COLO668 (cell line): ENCODE measurements at regions not wholly inside any gene's neighbourhood (a gene's known extent, or its start where the extent isn't known, plus 50 kb on each side); places are given as distances from the start of the nearest gene placed in this dataset.

Source experiments
- DNase-seq: peaks from one replicate; lab custom pipeline; 2025; ENCODE audit not compliant: unreplicated experiment; lab: John Stamatoyannopoulos, UW

DNA sequence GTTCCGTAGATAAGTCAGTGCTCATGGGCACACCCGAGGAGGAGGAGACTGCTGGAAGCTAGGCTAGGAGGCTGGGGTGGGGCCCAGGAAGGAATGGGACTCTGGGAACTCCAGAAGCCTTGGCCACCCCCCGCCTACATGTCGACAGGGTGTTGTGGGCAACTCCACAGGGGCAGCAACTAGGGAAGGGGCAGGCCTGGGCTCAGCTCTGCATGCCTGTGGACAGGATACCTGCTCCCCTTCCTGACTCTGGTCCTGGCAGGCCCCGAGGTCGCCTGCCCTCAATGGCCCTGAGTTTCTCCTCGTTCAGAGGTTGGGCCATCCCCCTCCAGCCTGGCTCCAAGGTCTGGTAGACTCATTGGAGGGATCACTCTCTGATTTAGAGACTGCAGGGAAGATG lies 138.9 kb upstream of the LINGO1 start:
- DNase-seq = no peak

DNA sequence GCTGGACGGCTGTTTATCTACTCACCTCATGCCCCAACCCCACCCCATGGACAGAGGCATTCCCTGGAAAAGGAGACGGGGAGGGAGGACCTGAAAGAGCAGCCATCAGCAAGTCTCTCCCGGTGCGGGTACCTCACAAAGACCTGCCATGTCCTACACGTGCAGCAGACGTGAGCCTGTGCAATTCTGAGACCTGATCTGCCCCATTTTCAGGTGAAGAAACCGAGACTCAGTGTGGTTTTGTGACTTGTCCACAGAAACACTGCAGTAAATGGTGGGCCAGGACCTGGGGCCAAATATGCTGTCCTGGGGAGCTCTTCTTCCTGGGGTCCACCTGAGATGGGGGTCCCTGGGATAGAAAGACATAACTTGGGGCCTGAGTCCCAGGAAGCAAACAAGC lies 137.0 kb upstream of the LINGO1 start:
- DNase-seq = no peak

DNA sequence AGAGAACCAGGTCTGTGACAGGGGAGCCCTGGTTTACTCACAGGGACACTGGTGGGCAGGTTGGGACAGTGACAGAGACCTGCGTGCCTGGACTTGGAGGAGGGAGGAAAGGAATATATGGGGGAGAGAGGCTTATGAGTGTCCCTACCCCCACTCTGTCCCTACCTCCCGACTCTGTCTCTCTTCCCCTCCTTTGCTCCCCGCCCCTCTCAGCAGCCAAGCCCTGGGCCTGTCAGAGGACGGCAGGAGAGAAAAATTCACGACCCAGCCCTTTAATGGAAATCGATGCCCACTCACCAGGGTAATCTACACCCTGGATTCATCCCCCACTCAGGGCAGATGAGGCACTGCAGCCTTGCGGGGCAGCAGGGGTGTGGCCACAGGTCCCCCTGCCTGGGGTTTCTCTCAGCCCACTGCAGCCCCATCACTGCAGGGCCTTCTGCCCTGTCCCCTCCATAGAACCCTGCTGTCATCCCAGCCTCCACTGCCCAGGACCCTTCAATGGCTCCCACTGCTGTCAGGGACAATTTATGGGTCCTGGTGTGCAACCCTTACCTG lies 135.9 kb upstream of the LINGO1 start:
- DNase-seq = no peak

DNA sequence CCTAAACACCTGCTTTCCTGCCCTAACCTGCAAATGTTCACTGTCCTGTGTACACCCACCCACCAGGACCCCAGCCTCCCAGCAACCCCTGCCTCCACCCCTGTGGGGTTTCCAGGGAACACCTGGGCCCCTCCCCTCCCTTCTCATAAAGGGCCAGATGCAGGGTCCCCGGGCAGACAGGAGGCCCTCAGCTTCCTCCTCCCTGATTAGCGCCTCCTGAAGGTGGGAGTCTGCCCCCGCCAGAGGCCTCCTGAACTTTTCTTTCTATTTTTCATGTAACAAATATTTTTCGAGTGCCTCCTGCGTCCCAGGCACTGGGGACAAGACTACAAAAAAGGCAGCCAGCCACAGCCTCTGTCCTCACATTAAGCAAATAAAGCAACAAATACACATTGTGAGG lies 135.4 kb upstream of the LINGO1 start:
- DNase-seq = no peak

DNA sequence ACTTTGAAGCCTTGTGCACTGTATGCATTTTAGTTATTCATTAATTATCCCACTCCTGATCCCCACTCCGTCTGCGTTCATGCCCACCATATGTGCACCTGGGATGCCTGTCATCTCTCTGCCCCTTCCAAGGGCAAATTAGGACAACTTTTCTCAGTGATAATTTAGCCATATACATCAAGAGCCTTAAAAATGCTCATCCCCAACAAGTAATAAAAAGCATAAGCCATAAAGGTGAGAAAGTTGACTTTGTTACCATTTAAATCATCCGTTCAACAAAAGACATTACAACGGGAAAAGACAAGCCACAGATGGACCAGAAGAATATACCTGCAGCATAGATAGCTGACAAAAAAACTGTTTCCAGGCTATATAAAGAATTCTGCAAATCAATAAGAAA lies 131.4 kb upstream of the LINGO1 start:
- DNase-seq = no peak

DNA sequence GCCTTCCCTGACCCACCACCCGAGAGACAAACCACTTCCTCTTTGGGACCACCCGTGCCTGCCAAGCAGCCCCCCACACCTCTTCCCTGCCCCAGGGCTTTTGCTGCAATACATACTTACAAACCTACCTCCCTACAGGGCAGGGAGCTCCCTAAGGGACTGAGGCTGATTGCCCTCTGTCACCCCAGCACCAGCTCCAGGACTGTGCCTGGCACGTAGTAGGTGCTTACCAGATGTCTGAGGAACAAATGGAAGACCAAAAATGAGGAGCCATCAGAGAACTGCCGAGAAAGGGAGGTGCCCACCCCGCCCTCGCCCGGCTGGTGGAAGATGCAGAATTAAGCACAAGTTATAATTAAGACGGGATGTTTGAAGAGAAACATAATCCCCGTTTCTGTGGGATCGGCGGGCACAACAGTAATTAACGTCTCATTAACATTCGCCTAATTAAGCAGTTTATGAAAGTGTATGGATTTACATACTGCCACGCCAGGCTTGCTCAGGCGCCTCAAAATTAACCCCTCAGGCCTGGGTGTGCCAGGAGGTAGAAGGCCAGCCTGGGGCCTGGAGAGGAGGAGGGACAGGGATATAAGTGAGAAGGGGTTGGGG lies 130.1 kb upstream of the LINGO1 start:
- DNase-seq = no peak

DNA sequence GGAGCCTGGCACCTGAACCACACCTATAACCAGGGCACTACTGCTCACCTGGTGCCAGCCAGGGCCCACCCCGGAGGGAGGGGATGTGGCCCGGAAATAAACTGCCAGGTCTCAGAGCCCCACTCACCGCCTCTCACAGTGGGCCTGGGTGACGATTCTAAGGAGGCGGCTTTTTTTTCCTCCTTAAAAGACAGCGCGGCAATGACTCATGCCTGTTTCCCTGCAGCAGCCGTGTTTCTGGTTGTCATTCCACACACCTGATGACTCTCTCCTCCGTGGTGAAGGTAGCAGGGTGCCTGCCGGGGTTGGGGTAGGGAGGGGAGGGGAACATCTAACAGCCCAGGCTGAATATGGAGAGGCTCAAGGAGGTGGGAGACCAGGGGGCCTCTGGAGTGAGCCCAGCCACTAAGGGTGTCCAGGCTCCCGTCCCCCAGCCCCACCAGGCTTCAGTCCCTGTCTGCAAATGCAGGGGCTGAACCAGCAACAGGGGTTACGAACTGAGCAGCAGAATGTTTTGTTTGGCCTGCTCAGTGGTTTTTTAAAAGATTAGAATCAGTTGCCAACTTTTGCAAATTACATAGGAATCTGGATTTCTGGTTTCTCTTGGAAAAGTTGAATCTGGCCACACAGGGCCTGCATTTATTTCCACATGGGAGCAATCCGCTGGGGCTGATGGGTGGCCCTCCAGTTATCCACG lies 127.3 kb upstream of the LINGO1 start:
- no peak for DNase-seq

DNA sequence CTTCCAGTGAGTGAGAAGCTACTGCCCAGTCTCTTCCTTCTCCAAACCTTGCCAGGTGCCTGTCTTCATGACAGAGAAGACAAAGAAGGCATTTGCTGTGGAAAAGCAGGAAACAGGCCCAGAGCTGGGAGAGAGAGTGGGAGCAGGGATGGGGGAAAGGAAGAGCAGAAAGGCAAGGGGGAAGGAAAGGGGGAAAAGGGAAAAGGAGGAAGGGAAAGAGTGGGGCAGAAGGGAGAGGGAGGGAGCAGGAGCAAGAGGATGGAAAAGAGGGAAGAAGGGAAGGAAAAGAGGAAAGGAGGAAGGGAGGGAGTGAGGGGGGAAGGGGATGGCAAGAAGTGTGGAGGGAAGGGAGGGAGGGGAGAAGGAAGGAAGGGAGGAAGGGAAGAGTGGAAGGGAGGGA lies 121.2 kb upstream of the LINGO1 start:
- DNase-seq = no peak

DNA sequence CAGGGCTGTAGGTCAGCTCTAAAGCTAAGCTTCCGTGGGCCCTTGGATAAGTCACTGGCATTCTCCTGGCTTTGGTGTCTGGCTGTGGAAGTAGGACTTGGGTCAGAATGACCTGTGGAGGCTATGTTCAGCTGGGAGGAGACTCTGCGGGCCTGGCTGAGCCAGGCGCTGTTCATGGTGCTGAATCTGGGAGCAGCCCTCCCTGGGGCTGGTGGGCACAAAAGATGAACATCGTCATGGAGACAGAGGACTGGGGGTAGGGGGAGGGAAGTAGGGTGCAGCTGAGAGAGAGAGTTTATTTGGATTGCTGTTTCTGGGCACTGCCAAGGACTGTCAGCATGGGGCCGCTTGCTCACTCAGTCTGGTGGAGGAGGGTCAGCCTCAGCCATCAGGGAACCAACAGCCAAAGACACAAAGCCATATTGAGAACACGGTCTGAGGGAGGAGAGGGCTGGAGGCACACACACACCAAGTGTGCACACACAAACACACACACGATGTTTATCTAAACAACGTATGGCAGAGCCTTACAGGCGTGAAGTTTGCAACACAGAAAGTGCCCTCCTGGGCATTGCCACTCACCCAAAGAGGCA lies 120.7 kb upstream of the LINGO1 start:
- DNase-seq = no peak

DNA sequence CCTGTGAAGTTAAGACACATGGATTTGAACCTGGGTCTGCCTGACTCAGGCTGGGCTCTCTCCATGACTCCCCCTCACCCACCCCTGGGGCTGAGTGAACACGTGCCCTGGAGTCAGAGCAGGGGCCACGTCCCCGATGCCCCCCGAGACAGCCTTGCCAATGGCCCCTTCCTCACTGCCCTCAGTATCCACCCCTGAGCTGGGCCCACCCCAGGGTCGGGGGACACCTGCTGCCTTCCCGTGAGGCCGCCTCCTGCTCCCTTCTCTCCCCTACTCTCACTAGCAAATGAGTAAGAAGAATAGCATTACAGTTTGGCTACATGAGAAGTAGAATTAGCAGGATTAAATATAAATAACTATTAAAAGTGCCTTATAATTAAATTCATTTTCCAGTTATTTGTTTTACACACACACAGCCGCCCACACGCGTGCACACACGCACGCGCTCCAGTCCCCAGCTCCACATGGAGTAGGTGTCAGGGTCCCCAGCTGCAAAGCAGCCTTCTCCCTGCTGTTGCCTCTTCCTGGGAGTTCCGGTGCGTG lies 117.4 kb upstream of the LINGO1 start:
- no peak for DNase-seq

DNA sequence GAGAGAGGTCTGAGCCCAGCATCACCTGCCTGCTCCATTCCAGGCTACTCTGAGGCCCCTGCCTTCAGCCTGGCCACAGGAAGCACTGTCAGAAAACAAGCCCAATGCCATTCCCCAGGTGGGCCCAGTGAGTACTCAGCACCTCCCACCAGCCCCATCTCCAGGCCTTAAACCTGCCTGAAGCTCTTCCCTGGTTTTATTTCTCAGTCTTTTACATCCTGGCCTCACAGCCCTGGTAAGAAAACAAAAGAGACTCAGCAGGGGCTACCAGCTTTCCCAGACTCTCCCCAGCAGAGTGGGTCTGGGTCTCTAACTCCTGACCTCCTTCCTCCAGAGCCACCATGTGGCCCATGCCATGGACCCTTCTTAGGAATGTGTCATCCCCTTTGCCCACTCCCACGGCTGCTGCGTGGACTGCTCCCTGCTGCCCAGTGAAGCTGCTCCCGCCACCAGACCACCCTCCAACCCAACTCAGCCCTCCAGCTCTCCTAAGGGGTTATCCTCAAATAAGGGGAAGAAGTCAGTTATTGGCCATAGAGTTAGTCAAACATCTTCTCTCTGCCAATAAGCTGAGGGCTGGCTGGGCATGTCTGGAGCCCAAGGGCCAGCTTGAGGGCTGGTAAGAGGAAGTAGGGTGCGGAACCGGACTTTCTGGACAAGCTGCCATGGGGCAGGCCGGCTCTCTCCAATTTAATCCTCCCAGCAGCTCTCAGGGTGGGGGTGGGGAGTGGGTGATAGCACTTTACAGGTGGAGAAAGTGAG lies 116.7 kb upstream of the LINGO1 start:
- no peak for DNase-seq

DNA sequence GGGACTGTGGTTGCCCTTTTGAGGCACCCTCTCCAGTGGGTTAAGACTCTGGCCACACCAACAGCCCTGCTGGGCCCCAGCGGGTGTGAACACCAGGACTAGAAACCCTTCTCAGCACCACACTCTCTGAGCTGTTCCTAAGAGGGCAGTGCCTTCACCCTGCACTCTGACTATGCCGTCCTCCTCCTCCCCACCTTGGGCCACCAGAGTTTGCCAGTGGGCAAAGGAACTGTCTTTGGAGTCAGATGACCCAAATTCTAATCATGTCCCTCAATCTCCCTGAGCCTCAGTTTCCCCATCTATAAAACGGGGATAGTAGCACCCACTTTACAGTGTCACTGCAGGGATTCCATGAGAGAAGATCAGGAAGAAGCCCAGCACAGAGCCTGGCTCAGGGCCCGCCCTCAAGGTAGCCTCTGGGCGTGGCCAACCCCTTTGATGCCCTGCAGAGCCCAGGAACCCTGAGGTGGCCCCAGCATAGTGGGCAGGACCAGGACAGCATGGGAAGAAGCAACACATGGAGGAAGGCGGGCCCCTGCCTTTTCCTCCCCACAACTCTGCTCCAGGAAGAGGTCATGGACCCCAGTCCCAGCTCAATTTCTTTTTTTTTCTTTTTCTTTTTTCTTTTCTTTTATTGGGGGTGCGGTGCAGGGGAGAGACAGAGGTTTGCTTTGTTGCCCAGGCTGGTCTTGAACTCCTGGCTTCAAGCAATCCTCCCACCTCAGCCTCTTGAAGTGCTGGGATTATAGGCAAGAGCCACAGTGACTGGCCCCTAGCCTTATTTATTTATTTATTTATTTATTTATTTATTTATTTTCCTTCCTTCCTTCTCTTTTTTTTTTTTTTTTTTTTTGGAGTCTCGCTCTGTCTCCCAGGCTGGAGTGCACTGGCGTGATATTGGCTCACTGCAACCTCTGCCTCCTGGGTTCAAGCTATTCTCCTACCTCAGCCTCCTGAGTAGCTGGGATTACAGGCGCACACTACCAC lies 115.7 kb upstream of the LINGO1 start:
- DNase-seq = no peak

DNA sequence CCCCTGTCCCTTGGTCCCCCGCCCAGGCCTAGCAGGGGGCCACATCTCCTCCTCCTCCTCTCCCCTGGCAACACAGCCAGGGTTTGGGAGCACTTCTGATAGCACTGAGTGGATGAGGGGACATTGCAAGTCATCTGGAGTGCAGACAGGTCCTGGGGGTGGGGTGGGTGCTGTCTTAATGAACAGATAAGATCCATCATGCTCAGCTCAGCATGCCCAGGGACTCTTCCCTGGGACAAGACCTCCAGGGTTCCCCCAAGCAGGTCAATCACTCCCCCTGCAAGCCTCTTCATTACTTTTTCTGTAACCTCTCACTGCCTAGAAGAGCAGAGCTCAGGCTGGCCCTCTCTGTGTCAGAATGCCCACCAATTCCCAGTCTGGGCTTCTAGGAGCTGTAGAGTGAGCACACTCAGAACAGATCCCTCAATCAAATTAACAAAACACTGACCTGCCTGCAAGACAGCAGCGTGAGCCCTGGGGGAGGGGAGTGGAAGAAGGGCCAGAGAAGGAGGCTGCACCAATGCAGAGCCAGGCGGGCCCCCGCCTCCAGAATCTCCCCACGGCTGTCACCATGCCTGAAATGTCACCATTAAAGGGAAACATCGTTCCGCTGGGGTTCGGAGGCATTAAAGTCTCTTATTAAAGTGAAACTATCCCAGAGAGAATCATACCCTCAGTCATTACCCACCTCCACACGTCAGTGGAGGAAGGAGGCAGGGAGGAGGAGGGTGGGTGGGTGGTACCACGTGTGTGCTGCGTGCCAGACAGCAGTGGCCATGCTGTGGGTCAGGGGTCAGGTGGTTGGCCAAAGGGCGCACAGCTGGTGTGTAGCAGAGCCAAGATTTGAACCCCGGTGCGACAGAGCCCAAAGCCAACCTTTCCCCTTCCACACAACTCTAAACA lies 114.7 kb upstream of the LINGO1 start:
- DNase-seq = no peak

DNA sequence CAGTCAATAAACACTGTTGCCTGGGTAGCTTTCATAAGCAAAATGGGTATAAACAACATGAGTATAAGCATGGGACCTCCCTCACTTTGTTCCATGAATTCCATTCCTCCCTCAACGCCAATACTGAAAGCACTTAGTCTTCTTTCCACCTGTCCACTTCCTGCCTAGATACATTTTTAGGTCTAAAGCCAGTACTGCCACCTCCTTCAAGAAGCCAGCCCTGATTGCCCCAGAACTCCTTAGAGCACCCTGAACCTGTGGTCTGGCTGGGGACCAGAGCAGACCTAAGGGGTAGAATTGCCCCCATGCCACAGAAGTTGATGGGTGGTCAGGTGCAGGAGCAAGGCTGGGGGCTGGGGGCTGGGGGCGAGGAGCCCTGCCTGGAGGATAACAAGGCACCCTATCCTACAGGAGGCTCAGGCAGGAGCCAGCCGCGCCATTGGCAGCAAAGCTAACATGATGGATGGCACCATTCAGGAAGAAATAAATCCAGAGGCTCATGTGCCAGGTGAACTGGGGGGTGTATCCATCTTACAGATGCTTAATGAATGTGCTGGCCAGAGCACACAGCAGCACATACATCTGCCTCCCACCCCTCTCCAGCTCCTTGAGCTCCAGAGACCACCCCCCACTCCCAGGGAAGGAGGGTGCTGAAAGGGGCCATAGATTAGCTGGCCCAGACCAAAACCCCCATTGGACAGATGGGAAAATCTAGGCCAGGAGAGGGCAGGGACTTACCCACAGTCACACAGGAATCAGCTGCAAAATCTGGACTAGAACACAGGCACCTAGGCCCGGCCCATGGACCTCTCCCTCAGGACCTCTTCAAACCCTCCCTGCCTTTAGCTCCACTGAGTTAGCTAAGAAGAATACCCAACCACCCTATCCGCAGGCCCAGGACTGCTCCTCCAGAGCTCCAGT lies 113.8 kb upstream of the LINGO1 start:
- DNase-seq = no peak

DNA sequence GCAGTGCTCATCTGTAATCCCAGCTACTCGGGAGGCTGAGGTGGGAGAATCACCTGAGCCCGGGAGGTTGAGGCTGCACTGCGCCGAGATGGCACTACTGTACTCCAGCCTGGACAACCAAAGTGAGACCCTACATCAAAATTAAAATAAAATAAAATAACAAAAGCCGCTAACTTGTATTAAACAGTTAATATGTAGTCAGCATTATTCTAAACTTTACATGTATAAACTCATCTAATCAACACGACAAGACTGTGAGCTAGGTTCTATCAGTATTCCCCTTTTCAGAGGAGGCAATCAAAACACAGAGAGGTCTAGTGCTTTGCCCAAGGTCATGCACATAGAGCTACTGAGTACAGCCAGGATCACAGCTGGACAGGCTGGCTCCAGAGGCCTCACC lies 111.7 kb upstream of the LINGO1 start:
- DNase-seq = no peak

DNA sequence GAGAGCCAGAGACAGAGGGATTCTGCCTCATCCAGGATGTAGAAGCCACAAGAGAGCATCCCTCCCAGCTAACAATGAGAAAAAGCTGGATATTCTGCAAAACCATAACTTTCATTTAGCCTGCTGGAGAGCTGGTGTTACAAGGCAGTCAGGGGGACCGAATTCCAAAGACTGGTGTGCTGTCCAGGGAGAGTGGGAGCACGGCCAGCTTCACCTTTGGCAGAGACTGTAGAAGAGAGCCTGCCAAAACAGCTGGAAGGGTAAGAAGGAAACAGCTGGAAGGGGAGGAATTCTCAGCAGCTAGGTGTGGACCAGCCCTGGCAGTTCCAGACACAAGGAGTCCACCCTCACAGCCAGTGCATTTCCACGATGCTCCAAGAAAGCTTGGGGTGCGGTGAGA lies 109.9 kb upstream of the LINGO1 start:
- DNase-seq = no peak

DNA sequence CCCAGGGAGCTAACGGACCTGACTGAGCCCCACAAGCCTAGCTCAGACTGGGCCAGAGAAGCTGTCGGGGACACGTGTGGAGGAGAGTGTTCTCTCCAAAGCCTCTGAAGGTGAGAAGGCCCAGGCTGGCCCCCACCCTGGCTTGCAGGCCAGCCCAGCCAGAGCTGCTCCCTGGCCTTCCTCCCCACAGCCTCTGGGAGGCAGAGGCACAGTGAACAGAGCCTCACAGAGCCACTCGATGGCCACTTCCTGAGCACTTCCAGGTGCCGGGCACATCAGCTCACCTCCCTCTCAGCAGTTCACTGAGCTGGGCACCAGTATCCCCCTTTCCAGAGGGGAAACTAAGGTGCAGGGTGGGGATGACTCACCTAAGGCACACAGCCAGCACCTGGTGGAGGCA lies 109.4 kb upstream of the LINGO1 start:
- no peak for DNase-seq

DNA sequence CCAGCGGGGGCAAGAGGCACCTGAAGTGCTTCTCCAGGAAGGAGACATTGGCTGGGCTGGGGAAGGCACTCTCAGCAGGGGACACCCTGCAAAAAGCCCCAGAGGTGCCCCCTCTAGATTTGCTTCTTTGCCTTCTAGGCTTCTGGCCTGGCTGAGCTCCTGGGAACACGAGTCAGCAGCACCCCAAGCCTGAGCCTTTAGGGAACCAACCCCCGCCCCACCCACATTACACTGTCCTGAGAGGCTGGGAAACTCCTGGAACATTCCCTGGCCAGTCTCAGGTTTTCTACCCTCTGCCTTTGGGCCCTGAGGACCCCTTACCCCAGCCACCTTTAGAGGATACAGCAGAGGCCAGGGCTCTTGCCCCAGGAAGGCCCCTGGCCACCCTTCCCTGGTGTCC lies 108.4 kb upstream of the LINGO1 start:
- no peak for DNase-seq
